ENCODE measurements at regions not wholly inside any gene's neighbourhood (a gene's known extent, or its start where the extent isn't known, plus 50 kb on each side); places are given as distances from the start of the nearest gene placed in this dataset.

DNA sequence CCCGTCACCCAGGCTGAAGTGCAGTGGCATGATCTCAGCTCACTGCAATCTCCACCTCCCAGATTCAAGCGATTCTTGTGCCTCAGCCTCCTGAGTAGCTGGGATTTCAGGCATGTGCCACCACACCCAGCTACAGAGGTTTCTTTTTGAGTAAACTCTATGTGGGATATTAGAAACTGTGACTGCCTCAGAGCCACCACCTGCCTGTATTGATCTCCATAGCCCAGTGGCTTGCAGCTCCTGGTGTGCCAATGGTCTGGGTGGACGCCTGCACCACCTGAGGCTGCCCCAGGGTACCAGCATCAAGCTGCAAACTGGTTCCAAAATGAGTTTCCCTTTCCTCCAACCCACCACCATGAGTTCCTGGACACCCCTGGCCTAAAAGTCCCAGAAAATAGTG, 89.7 kb upstream of the SLC44A3 start:
- Histone ChIP-seq H3K79me2 (ENCODE audit: insufficient read depth, low read length) (no peaks in the 10 kb centered on the region), H4K20me1 (ENCODE audit: insufficient read depth, low read length, poor library complexity, severe bottlenecking) (no peaks in the 10 kb centered on the region), H3K36me3 (ENCODE audit: insufficient read depth, low read length) (no peaks in the 10 kb centered on the region), H3K4me3 (ENCODE audit: low read length, poor library complexity, severe bottlenecking) (no peak overlapping the region), H3K9me3 (ENCODE audit: insufficient read depth, low read depth, low read length) (no peaks in the 10 kb centered on the region), H2AFZ (ENCODE audit: low read length) (no peak overlapping the region), H3K9ac (ENCODE audit: low read depth, low read length, poor library complexity, severe bottlenecking) (no peak overlapping the region), H3F3A (ENCODE audit: low read depth) (no peaks in the 10 kb centered on the region), H3K4me1 (ENCODE audit: insufficient read depth, low read length, poor library complexity, severe bottlenecking) (peaks cover 12% of the 10 kb centered on the region), H3K27me3 (ENCODE audit: insufficient read depth, low read length, poor library complexity, severe bottlenecking) (no peaks in the 10 kb centered on the region), H3K9me2 (replicated peaks; ENCODE audit: low read depth, low read length) (no peaks in the 10 kb centered on the region), H3K4me2 (ENCODE audit: low read depth, low read length, poor library complexity, severe bottlenecking) (no peak overlapping the region)
- no peak for TF ChIP-seq EZH2phosphoT487 (IDR thresholded peaks at IDR 0.05; ENCODE audit: borderline replicate concordance)
- TF ChIP-seq, protein P1, sequence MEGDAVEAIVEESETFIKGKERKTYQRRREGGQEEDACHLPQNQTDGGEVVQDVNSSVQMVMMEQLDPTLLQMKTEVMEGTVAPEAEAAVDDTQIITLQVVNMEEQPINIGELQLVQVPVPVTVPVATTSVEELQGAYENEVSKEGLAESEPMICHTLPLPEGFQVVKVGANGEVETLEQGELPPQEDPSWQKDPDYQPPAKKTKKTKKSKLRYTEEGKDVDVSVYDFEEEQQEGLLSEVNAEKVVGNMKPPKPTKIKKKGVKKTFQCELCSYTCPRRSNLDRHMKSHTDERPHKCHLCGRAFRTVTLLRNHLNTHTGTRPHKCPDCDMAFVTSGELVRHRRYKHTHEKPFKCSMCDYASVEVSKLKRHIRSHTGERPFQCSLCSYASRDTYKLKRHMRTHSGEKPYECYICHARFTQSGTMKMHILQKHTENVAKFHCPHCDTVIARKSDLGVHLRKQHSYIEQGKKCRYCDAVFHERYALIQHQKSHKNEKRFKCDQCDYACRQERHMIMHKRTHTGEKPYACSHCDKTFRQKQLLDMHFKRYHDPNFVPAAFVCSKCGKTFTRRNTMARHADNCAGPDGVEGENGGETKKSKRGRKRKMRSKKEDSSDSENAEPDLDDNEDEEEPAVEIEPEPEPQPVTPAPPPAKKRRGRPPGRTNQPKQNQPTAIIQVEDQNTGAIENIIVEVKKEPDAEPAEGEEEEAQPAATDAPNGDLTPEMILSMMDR (conservative IDR thresholded peaks at IDR 0.05; ENCODE audit: low read length): no peak

DNA sequence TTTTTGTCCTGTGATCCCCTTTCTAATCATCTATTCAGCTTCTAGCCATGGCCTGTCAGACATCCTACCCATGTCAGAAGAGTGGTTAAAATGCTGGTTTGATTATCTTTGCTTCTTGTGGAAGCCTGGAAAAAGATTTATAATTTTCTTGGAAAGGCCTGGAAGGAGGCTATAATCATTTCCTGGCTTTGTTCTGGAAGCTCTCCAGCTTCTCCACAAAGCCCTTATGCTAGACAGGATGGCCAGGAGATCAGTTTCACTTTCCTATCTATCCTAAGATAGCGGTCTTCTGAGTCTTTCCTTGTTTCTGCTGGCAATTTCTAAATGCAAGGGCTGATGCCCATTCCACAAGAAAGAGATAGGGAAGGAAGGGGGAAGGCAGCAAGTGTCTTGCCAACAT, 90.9 kb upstream of the SLC44A3 start:
- no peaks in the 10 kb centered on the region for H4K20me1 ChIP-seq (ENCODE audit: insufficient read depth, low read length, poor library complexity, severe bottlenecking)
- TF ChIP-seq, protein P1 (conservative IDR thresholded peaks at IDR 0.05; ENCODE audit: low read length): no peak
- TF ChIP-seq EZH2phosphoT487 (IDR thresholded peaks at IDR 0.05; ENCODE audit: borderline replicate concordance): no peak
- no peak overlapping the region for H3K4me3 ChIP-seq (ENCODE audit: low read length, poor library complexity, severe bottlenecking)
- no peaks in the 10 kb centered on the region for H3K9me3 ChIP-seq (ENCODE audit: insufficient read depth, low read depth, low read length)
- no peak overlapping the region for H3K4me2 ChIP-seq (ENCODE audit: low read depth, low read length, poor library complexity, severe bottlenecking)
- H3K36me3 ChIP-seq (ENCODE audit: insufficient read depth, low read length): no peaks in the 10 kb centered on the region
- H2AFZ ChIP-seq (ENCODE audit: low read length): no peak overlapping the region
- no peak overlapping the region for H3K9ac ChIP-seq (ENCODE audit: low read depth, low read length, poor library complexity, severe bottlenecking)
- no peaks in the 10 kb centered on the region for H3K79me2 ChIP-seq (ENCODE audit: insufficient read depth, low read length)
- no peaks in the 10 kb centered on the region for H3K9me2 ChIP-seq (replicated peaks; ENCODE audit: low read depth, low read length)
- H3K27me3 ChIP-seq (ENCODE audit: insufficient read depth, low read length, poor library complexity, severe bottlenecking): no peaks in the 10 kb centered on the region
- H3F3A ChIP-seq (ENCODE audit: low read depth): no peaks in the 10 kb centered on the region
- peaks cover 2% of the 10 kb centered on the region for H3K4me1 ChIP-seq (ENCODE audit: insufficient read depth, low read length, poor library complexity, severe bottlenecking)

DNA sequence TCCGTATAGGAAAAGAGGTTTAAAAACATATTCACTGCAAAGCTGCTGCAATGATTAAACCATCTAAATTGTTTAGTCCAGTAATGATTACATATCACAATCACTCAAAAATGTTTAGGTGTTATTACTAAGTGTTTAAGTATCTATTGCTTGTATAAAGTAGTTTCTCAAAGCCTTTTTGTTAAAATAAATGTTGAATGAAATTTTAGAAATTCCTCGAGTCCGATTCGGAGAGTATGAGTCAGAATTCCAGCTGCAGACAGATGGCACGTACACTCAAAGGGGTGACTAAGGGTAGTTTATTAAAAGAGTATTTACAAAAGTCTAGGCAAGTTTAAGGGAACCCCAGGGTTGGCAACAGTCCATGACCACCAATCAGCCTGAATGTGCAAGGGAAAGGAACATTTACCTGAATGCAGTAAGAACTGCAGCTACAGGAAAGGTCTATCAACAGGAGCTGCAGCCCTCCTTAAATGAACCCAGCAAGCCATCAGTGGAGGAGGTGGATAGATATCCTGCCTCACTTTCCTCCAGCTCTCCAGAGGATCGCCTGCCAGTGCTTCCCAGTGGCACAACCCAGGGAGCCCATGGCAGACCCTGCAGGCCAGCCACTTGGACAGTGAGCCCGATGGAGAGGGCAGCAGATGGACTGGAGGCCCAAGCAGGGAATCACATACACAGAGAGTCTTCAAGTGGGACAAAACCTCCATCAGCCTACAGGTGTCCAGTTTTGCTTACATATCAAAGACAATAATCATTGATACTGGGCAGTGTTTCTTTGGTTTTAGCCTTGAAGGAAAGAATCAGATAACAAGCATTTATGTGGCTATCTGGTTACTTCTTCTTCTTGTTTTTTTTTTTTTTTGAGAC, 92.1 kb upstream of the SLC44A3 start:
- Histone ChIP-seq H3K9me3 (ENCODE audit: insufficient read depth, low read depth, low read length) (no peaks in the 10 kb centered on the region), H3K27me3 (ENCODE audit: insufficient read depth, low read length, poor library complexity, severe bottlenecking) (no peaks in the 10 kb centered on the region), H3K4me1 (ENCODE audit: insufficient read depth, low read length, poor library complexity, severe bottlenecking) (peaks cover 13% of the 10 kb centered on the region), H3K79me2 (ENCODE audit: insufficient read depth, low read length) (no peaks in the 10 kb centered on the region), H4K20me1 (ENCODE audit: insufficient read depth, low read length, poor library complexity, severe bottlenecking) (no peaks in the 10 kb centered on the region), H3K4me2 (ENCODE audit: low read depth, low read length, poor library complexity, severe bottlenecking) (no peak overlapping the region), H3K9me2 (replicated peaks; ENCODE audit: low read depth, low read length) (no peaks in the 10 kb centered on the region), H2AFZ (ENCODE audit: low read length) (no peak overlapping the region), H3K9ac (ENCODE audit: low read depth, low read length, poor library complexity, severe bottlenecking) (no peak overlapping the region), H3F3A (ENCODE audit: low read depth) (no peaks in the 10 kb centered on the region), H3K36me3 (ENCODE audit: insufficient read depth, low read length) (no peaks in the 10 kb centered on the region), H3K4me3 (ENCODE audit: low read length, poor library complexity, severe bottlenecking) (no peak overlapping the region)
- TF ChIP-seq EZH2phosphoT487 (IDR thresholded peaks at IDR 0.05; ENCODE audit: borderline replicate concordance): no peak
